Left renal pelvis (tissue), 4 donors: ENCODE measurements at regions not wholly inside any gene's neighbourhood (a gene's known extent, or its start where the extent isn't known, plus 50 kb on each side); places are given as distances from the start of the nearest gene placed in this dataset.
A peak's percentile ranks its signal among the peaks of the same experiment; 100 is the strongest.
"Not testable (repeated sequence)": the region's sequence is repeated elsewhere in the genome, so short reads cannot be mapped to it uniquely, and the experiment has no call there.

Experiments
- DNase-seq, 4 donors: peaks; one replicate each; pipeline ENCODE4 v3.0.0-alpha.2; 2013; ENCODE audit warnings: low read depth in 4 of 4, low spot score in 3 of 4

- DNase-seq, result peak in 2 of 4 donors; percentile 36 to 40
These were observed 477.1 kb upstream of the NR5A2 start for GRCh38 chr1:199550199-199551065.

- peak in 3 of 4 donors; percentile 55 to 64 (median 60) for DNase-seq
These were observed 475.4 kb upstream of the NR5A2 start for GRCh38 chr1:199551967-199552565.

GRCh38 chr1:199553104-199553503 lies 474.4 kb upstream of the NR5A2 start:
- DNase-seq, result no peak

- no peak for DNase-seq
These were observed 466.2 kb upstream of the NR5A2 start for GRCh38 chr1:199561334-199561733.

- no peak for DNase-seq
These were observed 454.5 kb upstream of the NR5A2 start for GRCh38 chr1:199573047-199573446.

GRCh38 chr1:199574950-199575349 lies 452.6 kb upstream of the NR5A2 start:
- no peak for DNase-seq

- DNase-seq, result no peak
These were observed 447.2 kb upstream of the NR5A2 start for GRCh38 chr1:199580300-199580699.

GRCh38 chr1:199585392-199585791 lies 442.1 kb upstream of the NR5A2 start:
- DNase-seq, result no peak

- no peak for DNase-seq
These were observed 436.8 kb upstream of the NR5A2 start for GRCh38 chr1:199590708-199591107.

- no peak for DNase-seq
These were observed 436.0 kb upstream of the NR5A2 start for GRCh38 chr1:199591468-199591867.

GRCh38 chr1:199593475-199593874 lies 434.0 kb upstream of the NR5A2 start:
- DNase-seq, result no peak

GRCh38 chr1:199596448-199596847 lies 431.1 kb upstream of the NR5A2 start:
- DNase-seq, result not testable (repeated sequence)

- no peak for DNase-seq
These were observed 430.4 kb upstream of the NR5A2 start for GRCh38 chr1:199597152-199597551.

- DNase-seq, result no peak
These were observed 419.1 kb upstream of the NR5A2 start for GRCh38 chr1:199608414-199608813.

GRCh38 chr1:199612976-199613774 lies 414.3 kb upstream of the NR5A2 start:
- DNase-seq, result no peak

- DNase-seq, result no peak
These were observed 410.6 kb upstream of the NR5A2 start for GRCh38 chr1:199616947-199617346.

GRCh38 chr1:199619223-199619622 lies 408.3 kb upstream of the NR5A2 start:
- no peak for DNase-seq

- not testable (repeated sequence) for DNase-seq
These were observed 401.3 kb upstream of the NR5A2 start for GRCh38 chr1:199626228-199626627.

- DNase-seq, result no peak
These were observed 397.9 kb upstream of the NR5A2 start for GRCh38 chr1:199629624-199630023.

- DNase-seq, result no peak
These were observed 388.1 kb upstream of the NR5A2 start for GRCh38 chr1:199639453-199639852.

GRCh38 chr1:199641531-199641930 lies 386.0 kb upstream of the NR5A2 start:
- DNase-seq, result no peak
